PC-3 (cell line): ENCODE measurements at regions not wholly inside any gene's neighbourhood (a gene's known extent, or its start where the extent isn't known, plus 50 kb on each side); places are given as distances from the start of the nearest gene placed in this dataset.

Source experiments
- EZH2phosphoT487 ChIP-seq: fragments of 300-600 bp; sonication (generic); IDR thresholded peaks from 2 replicates; pipeline ENCODE4 v1.6.1; 2018; ENCODE audit warnings: mild to moderate bottlenecking, antibody characterized with exemption, low read length, borderline replicate concordance
- TF ChIP-seq, protein P1 (sequence below): fragments of 300-600 bp; sonication (generic); conservative IDR thresholded peaks from 2 replicates; pipeline ENCODE4 v1.5.1; 2017; ENCODE audit warnings: antibody characterized with exemption, low read depth, mild to moderate bottlenecking, low read length

DNA sequence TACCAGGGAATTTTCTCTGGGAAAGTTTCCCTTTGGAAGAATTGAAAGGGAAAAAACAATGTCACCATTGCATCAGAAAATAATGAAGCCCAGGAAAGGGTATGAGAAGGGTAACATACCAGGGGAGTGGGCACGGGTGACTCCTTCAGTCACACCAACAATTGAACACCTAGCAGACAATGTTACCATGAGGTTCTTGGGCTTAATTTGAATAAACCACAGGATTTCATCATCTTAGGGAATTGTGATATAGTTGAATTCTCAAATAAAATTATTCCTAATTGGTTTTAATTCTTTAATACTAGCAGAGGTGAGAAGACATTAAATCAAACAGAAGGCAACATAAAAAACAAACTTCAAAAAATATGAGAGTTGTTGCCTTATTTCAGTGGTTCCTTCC is 73.7 kb upstream of the RREB1 start:
- no peak for TF ChIP-seq EZH2phosphoT487
- TF ChIP-seq, protein P1, sequence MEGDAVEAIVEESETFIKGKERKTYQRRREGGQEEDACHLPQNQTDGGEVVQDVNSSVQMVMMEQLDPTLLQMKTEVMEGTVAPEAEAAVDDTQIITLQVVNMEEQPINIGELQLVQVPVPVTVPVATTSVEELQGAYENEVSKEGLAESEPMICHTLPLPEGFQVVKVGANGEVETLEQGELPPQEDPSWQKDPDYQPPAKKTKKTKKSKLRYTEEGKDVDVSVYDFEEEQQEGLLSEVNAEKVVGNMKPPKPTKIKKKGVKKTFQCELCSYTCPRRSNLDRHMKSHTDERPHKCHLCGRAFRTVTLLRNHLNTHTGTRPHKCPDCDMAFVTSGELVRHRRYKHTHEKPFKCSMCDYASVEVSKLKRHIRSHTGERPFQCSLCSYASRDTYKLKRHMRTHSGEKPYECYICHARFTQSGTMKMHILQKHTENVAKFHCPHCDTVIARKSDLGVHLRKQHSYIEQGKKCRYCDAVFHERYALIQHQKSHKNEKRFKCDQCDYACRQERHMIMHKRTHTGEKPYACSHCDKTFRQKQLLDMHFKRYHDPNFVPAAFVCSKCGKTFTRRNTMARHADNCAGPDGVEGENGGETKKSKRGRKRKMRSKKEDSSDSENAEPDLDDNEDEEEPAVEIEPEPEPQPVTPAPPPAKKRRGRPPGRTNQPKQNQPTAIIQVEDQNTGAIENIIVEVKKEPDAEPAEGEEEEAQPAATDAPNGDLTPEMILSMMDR, result no peak
